ENCODE measurements at regions not wholly inside any gene's neighbourhood (a gene's known extent, or its start where the extent isn't known, plus 50 kb on each side); places are given as distances from the start of the nearest gene placed in this dataset.

GRCh38 chr12:24048446-24048845 lies 99.0 kb upstream of the SOX5 start:
- no peaks in the 10 kb centered on the region for H3K27me3 Mint-ChIP-seq
- ATAC-seq (no peak), DNase-seq (no peak)
- no peak overlapping the region for H3K27ac Mint-ChIP-seq
- POLR2A ChIA-PET: no interaction called here
- peaks cover 0 to 6% (median 0%) of the 10 kb centered on the region in 4 donors for H3K4me1 Mint-ChIP-seq
- no peaks in the 10 kb centered on the region for H3K36me3 Mint-ChIP-seq
- H3K9me3 Mint-ChIP-seq: peaks cover 0 to 12% (median 3%) of the 10 kb centered on the region in 9 donors
- H3K4me3 Mint-ChIP-seq: no peak overlapping the region

- peaks cover 0 to 12% (median 2%) of the 10 kb centered on the region in 9 donors for H3K9me3 Mint-ChIP-seq
- H3K4me3 Mint-ChIP-seq: no peak overlapping the region
- no peak for ATAC-seq
- POLR2A ChIA-PET: no interaction called here
- no peak overlapping the region for H3K27ac Mint-ChIP-seq
- no peak for DNase-seq
- peaks cover 0 to 6% (median 0%) of the 10 kb centered on the region in 4 donors for H3K4me1 Mint-ChIP-seq
- no peaks in the 10 kb centered on the region for H3K27me3 Mint-ChIP-seq
- H3K36me3 Mint-ChIP-seq: no peaks in the 10 kb centered on the region
Observed at GRCh38 chr12:24047326-24047725, 97.9 kb upstream of the SOX5 start.

DNA sequence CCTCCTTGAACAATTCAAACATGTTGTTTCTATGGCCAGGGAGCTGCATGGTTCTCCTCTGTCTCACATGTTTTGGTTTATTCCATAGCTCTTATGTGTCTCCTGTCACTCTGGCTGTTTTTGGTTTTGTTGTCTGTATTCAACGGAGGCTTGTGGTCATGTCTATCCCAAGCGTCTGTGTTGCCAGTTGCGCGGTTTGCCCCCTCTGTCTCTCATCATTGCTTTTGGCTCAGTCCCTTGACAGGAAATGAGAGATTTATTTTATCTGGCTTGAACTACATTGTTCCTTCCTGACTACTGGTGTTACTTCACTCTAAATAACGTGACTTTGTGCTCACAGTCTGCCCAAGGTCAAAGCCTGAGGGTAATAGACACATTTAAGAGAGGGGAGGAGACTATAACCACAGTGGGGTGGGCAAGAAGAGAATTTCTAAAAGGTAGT lies 96.4 kb upstream of the SOX5 start:
- Mint-ChIP-seq H3K27me3 (no peaks in the 10 kb centered on the region), H3K36me3 (no peaks in the 10 kb centered on the region), H3K4me1 (peaks cover 0 to 6% (median 0%) of the 10 kb centered on the region in 4 donors), H3K9me3 (peaks cover 0 to 12% (median 2%) of the 10 kb centered on the region in 9 donors), H3K27ac (no peak overlapping the region), H3K4me3 (no peak overlapping the region)
- POLR2A ChIA-PET: no interaction called here
- ATAC-seq: no peak
- DNase-seq: no peak

- Mint-ChIP-seq H3K4me1 (peaks cover 0 to 6% (median 0%) of the 10 kb centered on the region in 4 donors), H3K9me3 (peaks cover 0 to 12% (median 2%) of the 10 kb centered on the region in 9 donors), H3K4me3 (no peak overlapping the region), H3K36me3 (no peaks in the 10 kb centered on the region), H3K27me3 (no peaks in the 10 kb centered on the region), H3K27ac (no peak overlapping the region)
- DNase-seq: no peak
- no peak for ATAC-seq
- POLR2A ChIA-PET: no interaction called here
Observed at GRCh38 chr12:24044941-24045703, 95.7 kb upstream of the SOX5 start.

DNA sequence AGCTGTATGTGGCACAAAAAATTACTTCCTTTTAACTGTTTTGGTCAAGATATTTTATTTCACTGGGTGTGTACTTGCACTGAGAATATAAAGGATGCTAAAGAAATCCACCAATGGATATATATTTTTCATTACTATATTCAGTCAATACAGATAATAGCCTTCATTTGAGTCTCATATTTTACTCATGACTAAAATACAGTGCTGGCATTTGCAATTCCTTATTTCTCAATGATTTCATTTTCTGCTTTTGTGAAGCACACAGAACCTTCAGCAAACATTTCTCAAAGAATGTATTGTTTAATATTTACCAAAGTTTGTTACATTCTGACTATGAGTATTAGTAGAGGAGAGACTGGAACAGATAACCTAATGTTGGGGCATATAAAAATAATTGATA lies 93.2 kb upstream of the SOX5 start:
- H3K27me3 Mint-ChIP-seq: no peaks in the 10 kb centered on the region
- no peaks in the 10 kb centered on the region for H3K36me3 Mint-ChIP-seq
- DNase-seq: no peak
- H3K4me1 Mint-ChIP-seq: peaks cover 0 to 6% (median 0%) of the 10 kb centered on the region in 4 donors
- no peak overlapping the region for H3K4me3 Mint-ChIP-seq
- no peak for ATAC-seq
- peaks cover 0 to 4% (median 0%) of the 10 kb centered on the region in 9 donors for H3K9me3 Mint-ChIP-seq
- POLR2A ChIA-PET: no interaction called here
- H3K27ac Mint-ChIP-seq: no peak overlapping the region

DNA sequence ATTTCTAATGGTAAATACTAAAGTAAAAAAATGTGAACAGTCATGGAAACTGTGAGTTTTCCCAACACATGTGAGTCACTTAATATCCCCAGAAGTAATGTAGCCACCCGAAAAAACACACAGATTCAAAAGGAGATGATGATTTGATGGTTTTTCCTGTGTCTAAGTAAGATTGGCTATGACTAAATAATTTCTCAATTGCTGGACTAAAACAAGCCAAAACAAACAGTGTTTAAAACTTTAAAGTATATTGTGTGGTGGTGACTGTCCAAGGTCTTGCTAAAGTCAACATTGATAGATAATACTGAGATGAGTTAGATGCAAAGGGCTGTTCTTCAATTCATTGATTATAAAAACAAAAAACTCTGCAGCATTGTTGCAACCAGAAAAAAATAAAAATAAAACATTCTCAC lies 89.6 kb upstream of the SOX5 start:
- H3K9me3 Mint-ChIP-seq: peaks cover 0 to 2% (median 0%) of the 10 kb centered on the region in 9 donors
- DNase-seq (no peak), ATAC-seq (no peak)
- H3K36me3 Mint-ChIP-seq: no peaks in the 10 kb centered on the region
- no peak overlapping the region for H3K4me3 Mint-ChIP-seq
- POLR2A ChIA-PET: no interaction called here
- H3K4me1 Mint-ChIP-seq: no peaks in the 10 kb centered on the region
- H3K27ac Mint-ChIP-seq: no peak overlapping the region
- H3K27me3 Mint-ChIP-seq: no peaks in the 10 kb centered on the region

DNA sequence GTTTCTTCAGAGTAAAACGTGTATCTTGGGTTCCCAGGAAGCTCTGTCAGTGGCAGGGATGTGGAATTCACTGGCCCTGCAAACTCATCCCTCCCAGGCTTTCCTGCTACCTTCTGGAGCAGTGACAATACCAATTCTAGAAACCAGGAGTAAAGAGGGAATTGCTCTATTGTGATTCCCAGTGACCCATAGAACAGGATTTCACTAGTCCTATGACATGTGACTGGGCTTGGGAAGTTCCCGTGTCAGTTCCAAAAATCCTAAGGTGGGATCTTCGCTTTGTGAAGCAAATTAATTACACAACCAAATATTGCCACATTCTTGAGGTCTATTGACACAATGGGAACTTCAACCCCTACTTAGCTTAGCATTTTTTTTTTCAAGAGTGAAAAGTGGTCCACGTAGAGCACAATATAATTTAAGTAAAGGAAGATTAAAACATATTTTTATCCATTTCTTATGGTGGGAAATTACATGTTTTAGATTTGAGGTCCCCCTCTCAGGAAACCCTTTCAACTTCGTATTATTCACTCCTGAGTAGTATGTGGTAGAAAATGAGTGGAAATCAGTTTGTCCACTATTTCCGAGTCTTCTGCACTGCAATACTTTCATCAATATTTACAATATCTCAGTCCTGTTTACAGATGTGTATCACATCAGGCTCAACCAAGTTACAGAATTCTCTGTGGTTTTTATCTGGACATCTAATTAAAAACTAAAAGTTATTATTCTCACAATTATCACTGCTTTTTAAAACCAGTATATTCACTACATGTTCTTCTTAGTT lies 88.9 kb upstream of the SOX5 start:
- H3K9me3 Mint-ChIP-seq: peaks cover 0 to 2% (median 0%) of the 10 kb centered on the region in 9 donors
- H3K36me3 Mint-ChIP-seq: no peaks in the 10 kb centered on the region

DNA sequence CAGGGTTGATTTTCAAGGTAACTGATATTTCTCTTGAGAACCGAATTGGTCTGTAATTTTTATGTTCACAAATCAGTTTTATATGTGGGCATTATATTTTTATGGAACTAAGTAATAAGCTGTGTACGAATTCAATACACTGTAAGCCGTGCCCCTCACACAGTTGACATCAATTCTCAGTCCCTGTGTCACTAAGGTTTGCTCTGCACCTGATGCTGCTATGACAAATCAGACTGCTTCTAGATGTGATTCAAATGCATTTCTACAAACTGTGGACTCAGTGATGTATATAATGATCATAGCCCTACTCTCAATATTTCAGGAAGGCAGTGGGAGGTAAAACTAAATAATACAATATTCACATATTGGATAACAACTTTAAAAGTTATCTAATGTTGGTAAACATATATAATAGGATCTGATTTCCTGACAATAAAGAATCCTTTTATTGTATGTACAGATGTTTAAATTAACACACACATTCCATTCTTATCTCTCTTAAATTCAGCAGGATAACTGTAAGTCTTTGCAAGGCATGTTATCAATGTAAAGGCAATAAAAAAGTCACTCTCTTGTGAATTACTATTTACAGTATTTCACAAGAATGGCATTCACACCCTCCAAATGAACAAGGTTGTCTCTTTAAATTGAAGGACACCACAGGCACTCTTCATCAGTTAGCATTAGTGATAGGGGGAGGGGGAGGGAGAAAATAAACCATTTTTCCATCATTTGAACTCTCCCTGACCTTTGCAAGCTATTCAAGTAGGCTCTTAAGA lies 87.2 kb upstream of the SOX5 start:
- Mint-ChIP-seq H3K36me3 (no peaks in the 10 kb centered on the region), H3K4me1 (no peaks in the 10 kb centered on the region), H3K9me3 (peaks cover 0 to 1% (median 0%) of the 10 kb centered on the region in 9 donors), H3K27me3 (no peaks in the 10 kb centered on the region), H3K4me3 (no peak overlapping the region), H3K27ac (no peak overlapping the region)
- DNase-seq (no peak), ATAC-seq (no peak)
- POLR2A ChIA-PET: no interaction called here

More for the DNA sequence above, 88.9 kb upstream of the SOX5 start:
- DNase-seq: no peak
- POLR2A ChIA-PET: no interaction called here
- H3K4me3 Mint-ChIP-seq: no peak overlapping the region
- no peaks in the 10 kb centered on the region for H3K4me1 Mint-ChIP-seq
- no peaks in the 10 kb centered on the region for H3K27me3 Mint-ChIP-seq
- ATAC-seq: no peak
- H3K27ac Mint-ChIP-seq: no peak overlapping the region

- POLR2A ChIA-PET: no interaction called here
- peaks cover 0 to 1% (median 0%) of the 10 kb centered on the region in 9 donors for H3K9me3 Mint-ChIP-seq
- no peaks in the 10 kb centered on the region for H3K4me1 Mint-ChIP-seq
- DNase-seq (no peak), ATAC-seq (no peak)
- H3K4me3 Mint-ChIP-seq: no peak overlapping the region
- no peak overlapping the region for H3K27ac Mint-ChIP-seq
- H3K36me3 Mint-ChIP-seq: no peaks in the 10 kb centered on the region
- H3K27me3 Mint-ChIP-seq: no peaks in the 10 kb centered on the region
Observed at GRCh38 chr12:24034894-24035293, 85.4 kb upstream of the SOX5 start.

- Mint-ChIP-seq H3K36me3 (no peaks in the 10 kb centered on the region), H3K27me3 (no peaks in the 10 kb centered on the region), H3K4me1 (no peaks in the 10 kb centered on the region), H3K9me3 (peaks cover 0 to 1% (median 0%) of the 10 kb centered on the region in 9 donors), H3K27ac (no peak overlapping the region), H3K4me3 (no peak overlapping the region)
- POLR2A ChIA-PET: no interaction called here
- no peak for DNase-seq
- ATAC-seq: no peak
Observed at GRCh38 chr12:24034160-24034559, 84.7 kb upstream of the SOX5 start.

GRCh38 chr12:24027352-24027751 lies 77.9 kb upstream of the SOX5 start:
- Mint-ChIP-seq H3K27me3 (no peaks in the 10 kb centered on the region), H3K4me3 (no peak overlapping the region), H3K4me1 (no peaks in the 10 kb centered on the region), H3K36me3 (no peaks in the 10 kb centered on the region), H3K27ac (no peak overlapping the region), H3K9me3 (peaks cover 0 to 20% (median 0%) of the 10 kb centered on the region in 9 donors)
- POLR2A ChIA-PET: no interaction called here
- DNase-seq (no peak), ATAC-seq (no peak)

DNA sequence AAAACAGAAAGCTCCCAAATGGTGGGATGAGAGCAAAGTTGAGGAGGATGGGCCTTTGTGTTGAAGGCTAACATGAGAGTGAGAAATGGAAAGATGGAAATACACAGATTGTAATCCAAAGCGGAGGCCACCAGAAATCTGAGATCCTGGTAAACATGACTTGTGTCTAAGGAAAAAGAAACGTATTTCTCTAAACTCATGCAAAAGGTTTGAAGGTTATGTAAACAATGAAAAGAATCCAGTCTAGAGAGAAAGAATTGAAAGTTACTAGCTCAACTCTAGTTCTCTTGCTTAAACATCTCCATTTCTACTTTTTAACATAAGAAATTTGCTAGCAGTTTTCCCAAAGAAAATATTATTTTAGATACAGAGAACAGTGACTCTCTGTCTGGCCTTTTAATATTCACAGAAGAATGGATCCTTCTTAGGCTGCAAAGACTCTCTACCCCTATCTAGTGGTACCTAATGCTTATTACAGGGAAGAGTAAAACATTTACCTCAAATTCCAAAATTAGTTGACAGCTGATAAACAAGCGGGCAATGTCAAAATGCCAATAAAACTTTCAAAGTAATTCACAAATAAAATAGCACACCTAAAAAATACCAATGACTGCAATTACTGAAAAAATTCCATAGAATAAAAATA lies 75.8 kb upstream of the SOX5 start:
- Mint-ChIP-seq H3K4me1 (no peaks in the 10 kb centered on the region), H3K27ac (no peak overlapping the region), H3K9me3 (peaks cover 0 to 20% (median 0%) of the 10 kb centered on the region in 9 donors), H3K4me3 (no peak overlapping the region), H3K27me3 (no peaks in the 10 kb centered on the region), H3K36me3 (no peaks in the 10 kb centered on the region)
- POLR2A ChIA-PET: no interaction called here
- no peak for ATAC-seq
- DNase-seq: no peak
